ENCODE measurements at regions not wholly inside any gene's neighbourhood (a gene's known extent, or its start where the extent isn't known, plus 50 kb on each side); places are given as distances from the start of the nearest gene placed in this dataset.
"Not testable (repeated sequence)": the region's sequence is repeated elsewhere in the genome, so short reads cannot be mapped to it uniquely, and the experiment has no call there.

GRCh38 chr7:69295977-69296376 lies 302.3 kb upstream of the AUTS2 start:
- no peak overlapping the region for H3K27ac Mint-ChIP-seq
- no peak overlapping the region for H3K4me3 Mint-ChIP-seq

GRCh38 chr7:69301253-69301652 lies 297.0 kb upstream of the AUTS2 start:
- Mint-ChIP-seq H3K4me1 (no peaks in the 10 kb centered on the region), H3K36me3 (no peaks in the 10 kb centered on the region), H3K27me3 (ENCODE audit: low read depth in 3 of 3) (peaks cover 2 to 6% (median 2%) of the 10 kb centered on the region in 3 donors), H3K9me3 (peaks cover 0 to 2% (median 0%) of the 10 kb centered on the region in 6 donors), H3K4me3 (no peak overlapping the region), H3K27ac (no peak overlapping the region)
- no peak for DNase-seq

More at GRCh38 chr7:69295977-69296376, 302.3 kb upstream of the AUTS2 start:
- Mint-ChIP-seq H3K27me3 (ENCODE audit: low read depth in 3 of 3) (peaks cover 2 to 5% (median 4%) of the 10 kb centered on the region in 3 donors), H3K36me3 (no peaks in the 10 kb centered on the region), H3K9me3 (peaks cover 0 to 1% (median 0%) of the 10 kb centered on the region in 6 donors), H3K4me1 (no peaks in the 10 kb centered on the region)
- DNase-seq: no peak

- Mint-ChIP-seq H3K36me3 (no peaks in the 10 kb centered on the region), H3K27me3 (ENCODE audit: low read depth in 3 of 3) (peaks cover 0 to 5% (median 4%) of the 10 kb centered on the region in 3 donors), H3K4me3 (no peak overlapping the region), H3K9me3 (peaks cover 0 to 2% (median 0%) of the 10 kb centered on the region in 6 donors), H3K27ac (no peak overlapping the region), H3K4me1 (no peaks in the 10 kb centered on the region)
- DNase-seq: no peak
These were observed 288.7 kb upstream of the AUTS2 start for GRCh38 chr7:69309601-69310000.

GRCh38 chr7:69311489-69311888 lies 286.8 kb upstream of the AUTS2 start:
- H3K4me1 Mint-ChIP-seq: peaks cover 3 to 9% of the 10 kb centered on the region in 2 donors
- no peak overlapping the region for H3K4me3 Mint-ChIP-seq
- no peaks in the 10 kb centered on the region for H3K36me3 Mint-ChIP-seq
- H3K27ac Mint-ChIP-seq: no peak overlapping the region
- no peak for DNase-seq
- H3K9me3 Mint-ChIP-seq: peaks cover 0 to 4% (median 0%) of the 10 kb centered on the region in 6 donors
- H3K27me3 Mint-ChIP-seq (ENCODE audit: low read depth in 3 of 3): peaks cover 0 to 6% (median 2%) of the 10 kb centered on the region in 3 donors

- peaks cover 8 to 23% of the 10 kb centered on the region in 2 donors for H3K4me1 Mint-ChIP-seq
- H3K9me3 Mint-ChIP-seq; H3K4me3 Mint-ChIP-seq; H3K27ac Mint-ChIP-seq; H3K36me3 Mint-ChIP-seq; DNase-seq; H3K27me3 Mint-ChIP-seq (ENCODE audit: low read depth in 3 of 3): not testable (repeated sequence)
These were observed 284.4 kb upstream of the AUTS2 start for GRCh38 chr7:69313852-69314251.

GRCh38 chr7:69318794-69319193 lies 279.5 kb upstream of the AUTS2 start:
- peak in 1 of 3 donors; percentile 2 for DNase-seq
- peaks cover 0 to 9% (median 8%) of the 10 kb centered on the region in 3 donors for H3K27me3 Mint-ChIP-seq (ENCODE audit: low read depth in 3 of 3)
- H3K9me3 Mint-ChIP-seq: peaks cover 0 to 4% (median 0%) of the 10 kb centered on the region in 6 donors
- no peak overlapping the region for H3K4me3 Mint-ChIP-seq
- peaks cover 8 to 28% of the 10 kb centered on the region in 2 donors for H3K4me1 Mint-ChIP-seq
- peak overlapping the region in 1 of 6 donors; percentile 6 for H3K27ac Mint-ChIP-seq
- no peaks in the 10 kb centered on the region for H3K36me3 Mint-ChIP-seq

GRCh38 chr7:69328516-69328915 lies 269.8 kb upstream of the AUTS2 start:
- DNase-seq: no peak
- H3K27me3 Mint-ChIP-seq (ENCODE audit: low read depth in 3 of 3): peaks cover 0 to 4% (median 2%) of the 10 kb centered on the region in 3 donors
- H3K27ac Mint-ChIP-seq: no peak overlapping the region
- no peaks in the 10 kb centered on the region for H3K4me1 Mint-ChIP-seq
- no peaks in the 10 kb centered on the region for H3K9me3 Mint-ChIP-seq
- H3K4me3 Mint-ChIP-seq: no peak overlapping the region
- H3K36me3 Mint-ChIP-seq: no peaks in the 10 kb centered on the region

- no peaks in the 10 kb centered on the region for H3K36me3 Mint-ChIP-seq
- no peak overlapping the region for H3K27ac Mint-ChIP-seq
- no peak for DNase-seq
- H3K9me3 Mint-ChIP-seq: no peaks in the 10 kb centered on the region
- peaks cover 2 to 4% (median 2%) of the 10 kb centered on the region in 3 donors for H3K27me3 Mint-ChIP-seq (ENCODE audit: low read depth in 3 of 3)
- no peak overlapping the region for H3K4me3 Mint-ChIP-seq
- H3K4me1 Mint-ChIP-seq: no peaks in the 10 kb centered on the region
These were observed 263.6 kb upstream of the AUTS2 start for GRCh38 chr7:69334701-69335100.

- Mint-ChIP-seq H3K4me3 (no peak overlapping the region), H3K27ac (no peak overlapping the region), H3K36me3 (no peaks in the 10 kb centered on the region)
These were observed 262.9 kb upstream of the AUTS2 start for GRCh38 chr7:69335331-69335730.

GRCh38 chr7:69336976-69337375 lies 261.3 kb upstream of the AUTS2 start:
- no peak for DNase-seq
- Mint-ChIP-seq H3K4me1 (no peaks in the 10 kb centered on the region), H3K9me3 (no peaks in the 10 kb centered on the region), H3K27ac (no peak overlapping the region), H3K4me3 (no peak overlapping the region), H3K27me3 (ENCODE audit: low read depth in 3 of 3) (peaks cover 0 to 3% (median 2%) of the 10 kb centered on the region in 3 donors), H3K36me3 (no peaks in the 10 kb centered on the region)

More at GRCh38 chr7:69335331-69335730, 262.9 kb upstream of the AUTS2 start:
- H3K4me1 Mint-ChIP-seq: no peaks in the 10 kb centered on the region
- peaks cover 0 to 3% (median 2%) of the 10 kb centered on the region in 3 donors for H3K27me3 Mint-ChIP-seq (ENCODE audit: low read depth in 3 of 3)
- no peaks in the 10 kb centered on the region for H3K9me3 Mint-ChIP-seq
- no peak for DNase-seq

- H3K4me3 Mint-ChIP-seq: no peak overlapping the region
- H3K27me3 Mint-ChIP-seq (ENCODE audit: low read depth in 3 of 3): peaks cover 0 to 3% (median 2%) of the 10 kb centered on the region in 3 donors
- DNase-seq: no peak
- no peaks in the 10 kb centered on the region for H3K4me1 Mint-ChIP-seq
- H3K9me3 Mint-ChIP-seq: no peaks in the 10 kb centered on the region
- no peaks in the 10 kb centered on the region for H3K36me3 Mint-ChIP-seq
- H3K27ac Mint-ChIP-seq: no peak overlapping the region
These were observed 260.1 kb upstream of the AUTS2 start for GRCh38 chr7:69338144-69338543.

GRCh38 chr7:69341288-69341687 lies 257.0 kb upstream of the AUTS2 start:
- no peak overlapping the region for H3K4me3 Mint-ChIP-seq
- no peak overlapping the region for H3K27ac Mint-ChIP-seq
- peaks cover 2 to 5% (median 2%) of the 10 kb centered on the region in 3 donors for H3K27me3 Mint-ChIP-seq (ENCODE audit: low read depth in 3 of 3)
- H3K4me1 Mint-ChIP-seq: no peaks in the 10 kb centered on the region
- no peaks in the 10 kb centered on the region for H3K9me3 Mint-ChIP-seq
- DNase-seq: no peak
- no peaks in the 10 kb centered on the region for H3K36me3 Mint-ChIP-seq

GRCh38 chr7:69342154-69342884 lies 256.0 kb upstream of the AUTS2 start:
- H3K9me3 Mint-ChIP-seq: no peaks in the 10 kb centered on the region
- DNase-seq: no peak
- peaks cover 0 to 5% (median 2%) of the 10 kb centered on the region in 3 donors for H3K27me3 Mint-ChIP-seq (ENCODE audit: low read depth in 3 of 3)
- H3K36me3 Mint-ChIP-seq: no peaks in the 10 kb centered on the region
- H3K4me3 Mint-ChIP-seq: no peak overlapping the region
- H3K27ac Mint-ChIP-seq: no peak overlapping the region
- no peaks in the 10 kb centered on the region for H3K4me1 Mint-ChIP-seq

- no peaks in the 10 kb centered on the region for H3K36me3 Mint-ChIP-seq
- no peaks in the 10 kb centered on the region for H3K4me1 Mint-ChIP-seq
- no peak overlapping the region for H3K27ac Mint-ChIP-seq
- H3K9me3 Mint-ChIP-seq: no peaks in the 10 kb centered on the region
- H3K27me3 Mint-ChIP-seq (ENCODE audit: low read depth in 3 of 3): peaks cover 2 to 6% (median 3%) of the 10 kb centered on the region in 3 donors
- no peak for DNase-seq
- no peak overlapping the region for H3K4me3 Mint-ChIP-seq
These were observed 249.0 kb upstream of the AUTS2 start for GRCh38 chr7:69349291-69349690.

All from immature natural killer cell (primary cell).